ENCODE measurements at regions not wholly inside any gene's neighbourhood (a gene's known extent, or its start where the extent isn't known, plus 50 kb on each side); places are given as distances from the start of the nearest gene placed in this dataset.

DNA sequence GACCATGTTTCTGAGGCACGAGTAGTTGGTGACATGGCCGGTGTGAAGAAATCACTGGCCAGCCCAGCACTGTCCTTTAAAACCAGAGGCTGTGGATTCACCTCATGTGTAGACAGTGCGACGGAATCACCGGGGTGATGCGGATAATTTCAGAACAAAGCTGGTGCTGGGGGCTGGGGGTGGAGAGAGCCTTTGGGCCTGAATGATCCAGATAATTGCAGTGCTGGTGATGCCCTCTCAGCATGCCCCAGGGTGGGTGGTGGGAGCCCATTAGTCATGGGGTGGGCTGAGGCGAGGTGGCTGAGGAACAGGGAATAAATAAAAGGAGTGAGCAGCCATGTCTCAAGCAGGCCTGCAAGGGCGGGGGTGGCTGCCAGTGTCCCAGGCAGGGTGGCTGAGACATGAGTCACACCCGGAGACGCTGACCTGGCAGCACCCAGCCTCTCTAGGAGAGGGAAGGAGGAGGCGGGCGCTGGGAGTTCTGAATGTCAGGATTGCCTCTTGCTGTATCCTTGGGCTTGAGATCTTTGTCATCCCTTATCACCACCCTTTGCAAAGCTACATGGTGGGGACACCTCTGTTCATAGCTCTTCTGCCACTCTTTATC, 61.1 kb upstream of the KCNK12 start:
- Histone ChIP-seq H3K9ac (no peak overlapping the region), H2AFZ (no peak overlapping the region), H3K27me3 (ENCODE audit: control insufficient read depth, insufficient read depth, low read length) (no peaks in the 10 kb centered on the region), H3K9me3 (ENCODE audit: control insufficient read depth, low read length) (no peaks in the 10 kb centered on the region), H3K4me3 (ENCODE audit: low read depth, low read length) (no peak overlapping the region), H3K79me2 (no peaks in the 10 kb centered on the region), H3K27ac (no peak overlapping the region), H3K4me1 (no peaks in the 10 kb centered on the region), H3K36me3 (ENCODE audit: control insufficient read depth, insufficient read depth, low read length) (no peaks in the 10 kb centered on the region), H3K4me2 (ENCODE audit: low read length) (no peak overlapping the region)
- TF ChIP-seq, protein P1, sequence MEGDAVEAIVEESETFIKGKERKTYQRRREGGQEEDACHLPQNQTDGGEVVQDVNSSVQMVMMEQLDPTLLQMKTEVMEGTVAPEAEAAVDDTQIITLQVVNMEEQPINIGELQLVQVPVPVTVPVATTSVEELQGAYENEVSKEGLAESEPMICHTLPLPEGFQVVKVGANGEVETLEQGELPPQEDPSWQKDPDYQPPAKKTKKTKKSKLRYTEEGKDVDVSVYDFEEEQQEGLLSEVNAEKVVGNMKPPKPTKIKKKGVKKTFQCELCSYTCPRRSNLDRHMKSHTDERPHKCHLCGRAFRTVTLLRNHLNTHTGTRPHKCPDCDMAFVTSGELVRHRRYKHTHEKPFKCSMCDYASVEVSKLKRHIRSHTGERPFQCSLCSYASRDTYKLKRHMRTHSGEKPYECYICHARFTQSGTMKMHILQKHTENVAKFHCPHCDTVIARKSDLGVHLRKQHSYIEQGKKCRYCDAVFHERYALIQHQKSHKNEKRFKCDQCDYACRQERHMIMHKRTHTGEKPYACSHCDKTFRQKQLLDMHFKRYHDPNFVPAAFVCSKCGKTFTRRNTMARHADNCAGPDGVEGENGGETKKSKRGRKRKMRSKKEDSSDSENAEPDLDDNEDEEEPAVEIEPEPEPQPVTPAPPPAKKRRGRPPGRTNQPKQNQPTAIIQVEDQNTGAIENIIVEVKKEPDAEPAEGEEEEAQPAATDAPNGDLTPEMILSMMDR (IDR thresholded peaks at IDR 0.05), result no peak

DNA sequence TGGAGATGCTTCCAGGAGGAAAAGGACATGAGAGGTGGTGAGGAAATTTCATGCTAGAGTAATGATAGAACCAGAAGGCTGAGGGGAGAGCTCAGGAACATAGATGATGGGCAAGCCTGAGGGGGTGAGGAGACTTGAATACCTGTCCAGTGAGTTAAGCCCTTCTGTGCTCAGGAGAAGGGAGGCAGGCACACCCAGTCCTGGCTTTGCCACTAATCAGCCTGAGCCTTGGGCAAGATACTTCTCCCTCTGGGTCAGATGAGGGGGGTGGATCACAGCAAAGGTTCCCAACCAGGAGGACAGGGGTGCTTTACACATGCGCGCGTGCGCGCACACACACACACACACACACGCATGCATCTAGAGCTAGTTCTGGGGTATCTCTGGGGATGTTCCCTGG, 60.5 kb upstream of the KCNK12 start:
- Histone ChIP-seq H3K27me3 (ENCODE audit: control insufficient read depth, insufficient read depth, low read length) (no peaks in the 10 kb centered on the region), H3K9ac (no peak overlapping the region), H3K4me3 (ENCODE audit: low read depth, low read length) (no peak overlapping the region), H3K36me3 (ENCODE audit: control insufficient read depth, insufficient read depth, low read length) (no peaks in the 10 kb centered on the region), H2AFZ (no peak overlapping the region), H3K79me2 (no peaks in the 10 kb centered on the region), H3K9me3 (ENCODE audit: control insufficient read depth, low read length) (no peaks in the 10 kb centered on the region), H3K4me1 (no peaks in the 10 kb centered on the region), H3K4me2 (ENCODE audit: low read length) (no peak overlapping the region), H3K27ac (no peak overlapping the region)
- TF ChIP-seq, protein P1 (IDR thresholded peaks at IDR 0.05), result no peak

DNA sequence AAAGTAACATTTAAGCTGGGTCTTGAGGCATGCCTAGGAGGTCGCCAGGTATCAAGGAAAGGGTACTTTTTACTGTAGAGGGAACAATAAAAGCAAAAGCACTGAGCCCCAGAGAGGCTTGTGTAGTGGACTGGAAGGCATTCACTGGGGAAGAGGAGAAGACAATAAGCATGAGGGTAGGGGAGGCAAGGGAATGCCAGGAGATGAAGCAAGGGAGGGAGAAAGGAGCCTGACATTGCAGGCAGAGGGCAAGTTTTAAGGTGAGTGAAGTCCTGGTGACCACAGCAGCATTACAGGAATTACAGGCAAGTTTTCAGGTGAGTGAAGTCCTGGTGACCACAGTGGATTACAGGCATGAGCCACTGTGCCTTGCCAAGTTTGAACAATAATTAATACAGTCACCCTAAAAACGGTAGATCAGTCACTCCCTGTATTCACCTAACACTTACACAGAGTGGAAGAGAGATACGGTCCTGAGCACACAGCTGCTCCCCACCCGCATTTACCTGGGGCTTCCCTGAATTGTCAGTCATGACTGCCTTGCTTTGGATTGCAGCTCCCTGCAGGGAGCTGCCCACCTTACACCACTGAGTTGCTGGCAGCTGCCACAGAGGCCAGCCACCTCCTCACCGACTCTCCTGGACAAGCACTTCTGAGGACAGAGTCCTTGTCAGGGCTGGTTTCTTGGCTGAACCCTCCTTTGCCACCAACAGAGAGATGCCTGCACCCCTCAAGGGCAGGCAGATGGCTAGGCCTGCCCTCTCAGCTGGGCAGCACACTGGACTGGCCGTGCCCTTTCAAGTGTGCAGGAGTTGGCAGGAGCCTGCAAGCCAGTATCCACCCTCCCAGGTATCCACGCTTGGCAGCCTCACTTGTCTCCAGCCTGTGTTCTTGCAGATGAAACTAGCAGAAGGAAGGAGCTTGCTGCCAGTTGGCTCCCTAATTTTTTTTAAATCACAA, 59.0 kb upstream of the KCNK12 start:
- Histone ChIP-seq H3K36me3 (ENCODE audit: control insufficient read depth, insufficient read depth, low read length) (no peaks in the 10 kb centered on the region), H3K9me3 (ENCODE audit: control insufficient read depth, low read length) (no peaks in the 10 kb centered on the region), H3K4me2 (ENCODE audit: low read length) (no peak overlapping the region), H3K4me3 (ENCODE audit: low read depth, low read length) (no peak overlapping the region), H3K27ac (no peak overlapping the region), H3K27me3 (ENCODE audit: control insufficient read depth, insufficient read depth, low read length) (no peaks in the 10 kb centered on the region), H3K9ac (no peak overlapping the region), H3K4me1 (no peaks in the 10 kb centered on the region), H2AFZ (no peak overlapping the region), H3K79me2 (no peaks in the 10 kb centered on the region)
- TF ChIP-seq, protein P1 (IDR thresholded peaks at IDR 0.05), result no peak

DNA sequence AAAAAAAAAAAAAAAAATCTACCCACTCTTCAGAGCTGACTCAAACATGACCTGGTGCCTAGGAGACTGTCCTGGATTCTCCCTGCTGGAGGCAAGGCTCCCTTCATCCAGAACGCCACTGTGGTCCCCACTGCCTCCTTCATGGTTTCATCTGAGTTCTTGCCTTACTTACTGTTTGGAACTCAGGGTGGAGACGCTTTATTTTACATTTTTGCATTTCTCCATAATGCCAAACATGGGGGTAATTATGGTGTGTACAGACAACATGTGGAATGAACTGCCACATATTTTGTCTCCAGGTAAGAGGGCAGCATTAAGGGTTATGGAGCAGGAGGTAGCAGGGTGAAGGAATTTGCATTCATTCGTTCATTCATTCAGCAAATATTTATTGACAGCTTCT, 58.1 kb upstream of the KCNK12 start:
- no peaks in the 10 kb centered on the region for H3K79me2 ChIP-seq
- H3K9ac ChIP-seq, result no peak overlapping the region
- no peaks in the 10 kb centered on the region for H3K9me3 ChIP-seq (ENCODE audit: control insufficient read depth, low read length)
- H3K27ac ChIP-seq, result no peak overlapping the region
- H2AFZ ChIP-seq, result no peak overlapping the region
- TF ChIP-seq, protein P1 (IDR thresholded peaks at IDR 0.05), result no peak
- no peak overlapping the region for H3K4me3 ChIP-seq (ENCODE audit: low read depth, low read length)
- no peaks in the 10 kb centered on the region for H3K4me1 ChIP-seq
- no peaks in the 10 kb centered on the region for H3K36me3 ChIP-seq (ENCODE audit: control insufficient read depth, insufficient read depth, low read length)
- H3K4me2 ChIP-seq (ENCODE audit: low read length), result no peak overlapping the region
- no peaks in the 10 kb centered on the region for H3K27me3 ChIP-seq (ENCODE audit: control insufficient read depth, insufficient read depth, low read length)
